ENCODE measurements at regions not wholly inside any gene's neighbourhood (a gene's known extent, or its start where the extent isn't known, plus 50 kb on each side); places are given as distances from the start of the nearest gene placed in this dataset.

DNA sequence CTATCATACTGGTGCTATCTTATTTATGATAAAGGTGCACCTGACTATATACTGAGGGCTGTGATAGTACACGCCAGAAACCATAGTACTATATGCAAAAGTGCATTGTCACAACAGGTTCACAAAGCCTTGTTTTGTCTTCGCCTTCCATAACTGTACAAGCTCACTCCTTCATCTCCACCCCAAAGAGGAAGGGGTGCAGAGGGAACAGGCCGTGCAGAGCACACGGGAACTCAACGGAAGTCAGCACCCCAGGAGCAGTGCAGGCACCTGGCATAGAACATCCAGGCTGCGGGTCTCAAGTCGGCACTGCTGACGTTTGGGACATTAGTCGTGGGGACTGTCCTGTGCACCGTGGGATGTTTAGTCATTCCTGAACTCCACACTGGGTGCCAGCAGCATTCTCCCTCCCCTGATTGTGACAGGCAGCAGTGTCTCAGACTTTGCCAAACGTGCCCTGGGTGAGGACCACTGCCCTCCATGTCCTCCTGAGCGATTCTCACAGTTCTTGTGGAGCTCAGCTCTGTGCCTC, 99.7 kb downstream of the PXDC1 start:
- WGBS, 2 donors (ENCODE audit: low coverage in 1 of 2): 76 to 78% methylated on average over 6 to 8 of the region's 12 CpGs
- Histone ChIP-seq H3K4me3 (no peak overlapping the region), H3K36me3 (no peaks in the 10 kb centered on the region), H3K4me1 (no peaks in the 10 kb centered on the region), H3K9me3 (no peaks in the 10 kb centered on the region), H3K27me3 (no peaks in the 10 kb centered on the region), H3K27ac (no peak overlapping the region)
- no peak for TF ChIP-seq EP300 (IDR thresholded peaks at IDR 0.05)
- TF ChIP-seq POLR2A (IDR thresholded peaks at IDR 0.05): no peak
- TF ChIP-seq, protein P1, sequence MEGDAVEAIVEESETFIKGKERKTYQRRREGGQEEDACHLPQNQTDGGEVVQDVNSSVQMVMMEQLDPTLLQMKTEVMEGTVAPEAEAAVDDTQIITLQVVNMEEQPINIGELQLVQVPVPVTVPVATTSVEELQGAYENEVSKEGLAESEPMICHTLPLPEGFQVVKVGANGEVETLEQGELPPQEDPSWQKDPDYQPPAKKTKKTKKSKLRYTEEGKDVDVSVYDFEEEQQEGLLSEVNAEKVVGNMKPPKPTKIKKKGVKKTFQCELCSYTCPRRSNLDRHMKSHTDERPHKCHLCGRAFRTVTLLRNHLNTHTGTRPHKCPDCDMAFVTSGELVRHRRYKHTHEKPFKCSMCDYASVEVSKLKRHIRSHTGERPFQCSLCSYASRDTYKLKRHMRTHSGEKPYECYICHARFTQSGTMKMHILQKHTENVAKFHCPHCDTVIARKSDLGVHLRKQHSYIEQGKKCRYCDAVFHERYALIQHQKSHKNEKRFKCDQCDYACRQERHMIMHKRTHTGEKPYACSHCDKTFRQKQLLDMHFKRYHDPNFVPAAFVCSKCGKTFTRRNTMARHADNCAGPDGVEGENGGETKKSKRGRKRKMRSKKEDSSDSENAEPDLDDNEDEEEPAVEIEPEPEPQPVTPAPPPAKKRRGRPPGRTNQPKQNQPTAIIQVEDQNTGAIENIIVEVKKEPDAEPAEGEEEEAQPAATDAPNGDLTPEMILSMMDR (IDR thresholded peaks at IDR 0.05): no peak
- no peak for TF ChIP-seq POLR2AphosphoS5 (IDR thresholded peaks at IDR 0.05)
- no peak for ATAC-seq

DNA sequence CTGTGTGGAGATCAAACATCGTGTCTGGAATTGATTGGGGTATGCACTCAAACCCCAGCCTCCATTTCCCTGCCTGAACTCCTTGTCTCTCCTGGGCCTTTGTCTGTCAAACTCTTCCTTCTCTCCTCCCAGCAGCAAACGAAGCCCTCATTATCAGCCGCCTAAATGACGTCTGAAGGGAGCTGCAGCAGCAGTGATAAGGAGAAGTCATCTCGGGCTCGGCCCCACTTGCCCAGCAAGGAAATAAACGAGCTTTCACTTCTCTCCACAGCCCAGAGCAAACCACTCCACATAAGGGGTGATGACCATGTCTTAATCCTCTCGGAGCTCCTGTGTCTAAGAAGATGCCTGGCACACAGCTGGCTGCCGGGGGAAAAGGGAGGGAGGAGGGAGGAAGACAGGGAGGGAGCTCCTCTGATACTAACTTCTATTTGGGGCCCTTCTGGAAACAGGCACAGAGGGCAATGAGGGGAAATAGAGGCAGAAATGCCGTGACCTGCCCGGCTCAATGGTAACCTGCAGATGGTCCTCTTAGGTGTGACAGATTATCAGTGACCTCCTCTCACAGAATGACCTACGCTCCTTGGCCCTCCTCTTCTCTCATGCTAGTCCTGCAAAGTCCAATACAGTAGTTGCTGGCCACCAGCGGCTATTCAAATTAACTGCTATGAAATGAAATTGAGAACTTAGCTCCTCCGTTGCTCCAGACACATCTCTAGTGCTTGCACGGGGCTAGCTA, 100.4 kb downstream of the PXDC1 start:
- H3K4me1 ChIP-seq: no peaks in the 10 kb centered on the region
- no peaks in the 10 kb centered on the region for H3K9me3 ChIP-seq
- H3K36me3 ChIP-seq: no peaks in the 10 kb centered on the region
- TF ChIP-seq POLR2AphosphoS5 (IDR thresholded peaks at IDR 0.05) (no peak), POLR2A (IDR thresholded peaks at IDR 0.05) (no peak), EP300 (IDR thresholded peaks at IDR 0.05) (no peak)
- TF ChIP-seq, protein P1 (IDR thresholded peaks at IDR 0.05): no peak
- WGBS, 2 donors (ENCODE audit: low coverage in 1 of 2): 67 to 80% methylated on average over 4 to 10 of the region's 15 CpGs
- H3K4me3 ChIP-seq: no peak overlapping the region
- H3K27ac ChIP-seq: no peak overlapping the region
- no peak for ATAC-seq
- H3K27me3 ChIP-seq: no peaks in the 10 kb centered on the region

DNA sequence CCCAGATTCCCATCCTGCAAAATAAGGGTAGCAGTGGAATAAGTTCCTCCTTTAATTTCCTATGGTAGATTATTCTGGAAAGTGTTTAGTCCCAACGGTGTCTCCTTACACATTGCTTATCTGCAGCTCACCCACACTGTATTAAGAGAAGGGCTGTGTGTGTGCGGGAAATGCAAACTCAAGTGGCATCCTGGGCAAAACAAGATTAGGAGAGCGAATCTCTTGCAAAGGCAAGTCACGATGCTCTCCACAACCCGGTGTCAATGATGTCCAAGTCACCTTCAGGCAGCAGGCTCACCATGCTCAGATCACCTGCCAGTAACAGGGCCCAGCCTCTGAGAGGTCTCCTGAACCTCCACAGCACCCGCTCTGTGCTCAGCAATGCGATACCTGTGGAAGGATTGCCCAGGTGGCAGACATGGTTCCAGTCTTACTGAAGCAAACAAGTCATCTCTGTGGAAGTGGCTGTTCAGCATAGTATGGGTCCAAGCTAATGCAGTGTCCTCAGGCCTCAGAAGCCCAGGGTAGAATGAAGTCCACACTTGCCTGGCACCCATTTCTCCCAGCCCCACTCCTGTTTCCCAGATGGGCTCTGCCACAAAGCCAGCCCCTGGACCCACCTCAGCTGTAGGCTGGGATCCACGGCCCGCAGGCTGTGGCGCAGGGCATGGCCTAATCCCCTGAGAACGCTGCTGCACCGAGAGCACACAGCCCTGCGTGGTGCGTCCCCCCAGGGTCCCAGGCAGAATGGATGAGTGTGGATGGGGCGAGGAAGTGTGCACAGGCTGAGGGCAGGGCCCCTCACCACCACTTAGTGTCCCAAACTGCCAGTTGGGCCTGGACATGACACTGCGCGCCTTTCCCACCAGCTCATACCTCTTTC, 101.2 kb downstream of the PXDC1 start:
- no peak for ATAC-seq

DNA sequence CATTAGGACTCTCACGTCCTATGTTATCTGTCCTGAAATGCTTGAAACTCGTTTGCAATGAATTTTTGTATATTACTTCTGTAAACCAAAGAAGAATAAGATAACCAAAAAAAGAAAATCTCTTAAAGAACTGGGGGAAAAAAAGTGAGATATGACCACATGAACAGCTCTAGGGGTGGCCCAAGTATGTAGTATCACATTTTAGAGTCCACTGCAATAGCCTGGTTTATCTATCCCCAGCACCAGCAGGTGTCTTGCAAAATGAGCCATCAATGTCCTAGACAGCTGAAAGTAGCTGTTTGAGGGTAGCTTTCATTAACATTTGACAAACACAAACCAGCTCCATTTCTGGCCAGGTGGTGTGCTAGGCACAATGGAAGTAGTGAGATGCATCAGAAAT, 102.8 kb downstream of the PXDC1 start:
- WGBS, 2 donors (ENCODE audit: low coverage in 1 of 2): 15% methylated on average over 2 of the region's 2 CpGs; no CpG with 5 or more reads in 1 of the 2 donors
- H3K4me1 ChIP-seq: no peaks in the 10 kb centered on the region
- H3K27me3 ChIP-seq: no peaks in the 10 kb centered on the region
- TF ChIP-seq EP300 (IDR thresholded peaks at IDR 0.05) (no peak), POLR2AphosphoS5 (IDR thresholded peaks at IDR 0.05) (no peak), POLR2A (IDR thresholded peaks at IDR 0.05) (no peak)
- TF ChIP-seq, protein P1 (IDR thresholded peaks at IDR 0.05): no peak
- no peak overlapping the region for H3K27ac ChIP-seq
- no peak for ATAC-seq
- no peaks in the 10 kb centered on the region for H3K9me3 ChIP-seq
- no peak overlapping the region for H3K4me3 ChIP-seq
- no peaks in the 10 kb centered on the region for H3K36me3 ChIP-seq

More for the DNA sequence above, 101.2 kb downstream of the PXDC1 start:
- no peak overlapping the region for H3K4me3 ChIP-seq
- 93 to 100% methylated on average over 1 to 11 of the region's 17 CpGs for WGBS, 2 donors (ENCODE audit: low coverage in 1 of 2)
- no peaks in the 10 kb centered on the region for H3K9me3 ChIP-seq
- no peaks in the 10 kb centered on the region for H3K36me3 ChIP-seq
- TF ChIP-seq POLR2AphosphoS5 (IDR thresholded peaks at IDR 0.05) (no peak), POLR2A (IDR thresholded peaks at IDR 0.05) (no peak), EP300 (IDR thresholded peaks at IDR 0.05) (no peak)
- TF ChIP-seq, protein P1 (IDR thresholded peaks at IDR 0.05): no peak
- no peaks in the 10 kb centered on the region for H3K27me3 ChIP-seq
- H3K4me1 ChIP-seq: no peaks in the 10 kb centered on the region
- H3K27ac ChIP-seq: no peak overlapping the region

Measured in gastroesophageal sphincter (tissue), 4 donors.